ENCODE measurements at regions not wholly inside any gene's neighbourhood (a gene's known extent, or its start where the extent isn't known, plus 50 kb on each side); places are given as distances from the start of the nearest gene placed in this dataset.
A peak's percentile ranks its signal among the peaks of the same experiment; 100 is the strongest.
"Not testable (repeated sequence)": the region's sequence is repeated elsewhere in the genome, so short reads cannot be mapped to it uniquely, and the experiment has no call there.

DNA sequence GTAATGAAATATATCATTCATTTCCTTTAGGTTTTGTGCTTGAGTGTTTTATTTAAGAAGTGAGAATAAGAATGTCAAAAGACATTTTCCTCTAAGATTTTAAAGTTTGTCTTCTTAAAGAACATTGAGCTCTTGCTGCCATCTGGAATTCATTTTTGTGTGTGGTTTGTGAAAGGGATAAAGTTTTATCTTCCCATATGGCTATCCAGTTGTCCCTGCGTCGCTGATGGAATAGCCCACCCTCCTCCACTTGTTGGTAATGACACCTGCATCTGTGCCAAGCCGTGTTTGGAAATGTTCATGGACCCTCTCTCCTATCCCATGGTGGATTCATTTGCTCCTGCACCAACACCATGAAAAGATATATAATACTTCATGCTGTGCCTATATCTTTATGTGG, 901.5 kb downstream of the BRD1 start:
- intact Hi-C loops (cut with DNase I): no loop called here
- DNase-seq: peak in 1 of 10 donors; percentile 11

- intact Hi-C loops (cut with DNase I): no loop called here
- no peak for DNase-seq
These were observed 902.2 kb downstream of the BRD1 start for GRCh38 chr22:48925450-48925849.

- intact Hi-C loops (cut with DNase I): no loop called here
- DNase-seq: peak in 1 of 10 donors; percentile 16
These were observed 903.7 kb downstream of the BRD1 start for GRCh38 chr22:48923996-48924395.

GRCh38 chr22:48923165-48923865, 904.4 kb downstream of the BRD1 start:
- intact Hi-C loops (cut with DNase I): no loop called here
- DNase-seq: peak in 1 of 10 donors; percentile 15

DNA sequence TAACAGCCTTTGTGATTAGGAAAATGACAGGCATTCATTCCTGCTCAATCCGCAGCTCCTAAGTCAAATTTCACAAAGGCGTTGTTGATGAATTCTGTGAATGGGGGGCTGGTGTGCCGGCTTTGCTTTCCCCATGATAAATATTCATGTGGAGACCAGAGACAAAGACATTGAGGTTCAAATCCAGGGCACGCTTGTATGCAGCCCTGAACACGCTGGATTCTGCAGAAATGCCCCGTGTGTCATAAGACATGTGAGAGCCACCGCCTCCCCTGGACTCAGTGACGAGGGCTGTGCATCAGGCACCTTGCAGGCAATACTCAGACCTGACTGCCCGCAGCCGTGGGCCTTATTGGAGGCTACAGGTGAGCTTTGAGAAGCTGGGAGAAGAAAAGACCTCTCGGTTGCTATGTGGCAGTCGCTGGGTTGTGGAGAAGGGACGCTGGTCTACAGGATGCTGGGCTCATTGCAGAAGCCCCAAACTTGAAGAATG, 906.2 kb downstream of the BRD1 start:
- intact Hi-C loops (cut with DNase I): no loop called here

GRCh38 chr22:48920776-48921241, 906.9 kb downstream of the BRD1 start:
- peak in 4 of 10 donors; percentile 17 to 82 (median 46) for DNase-seq

More for the DNA sequence above, 906.2 kb downstream of the BRD1 start:
- DNase-seq: peak in 8 of 10 donors; percentile 35 to 95 (median 60)

DNA sequence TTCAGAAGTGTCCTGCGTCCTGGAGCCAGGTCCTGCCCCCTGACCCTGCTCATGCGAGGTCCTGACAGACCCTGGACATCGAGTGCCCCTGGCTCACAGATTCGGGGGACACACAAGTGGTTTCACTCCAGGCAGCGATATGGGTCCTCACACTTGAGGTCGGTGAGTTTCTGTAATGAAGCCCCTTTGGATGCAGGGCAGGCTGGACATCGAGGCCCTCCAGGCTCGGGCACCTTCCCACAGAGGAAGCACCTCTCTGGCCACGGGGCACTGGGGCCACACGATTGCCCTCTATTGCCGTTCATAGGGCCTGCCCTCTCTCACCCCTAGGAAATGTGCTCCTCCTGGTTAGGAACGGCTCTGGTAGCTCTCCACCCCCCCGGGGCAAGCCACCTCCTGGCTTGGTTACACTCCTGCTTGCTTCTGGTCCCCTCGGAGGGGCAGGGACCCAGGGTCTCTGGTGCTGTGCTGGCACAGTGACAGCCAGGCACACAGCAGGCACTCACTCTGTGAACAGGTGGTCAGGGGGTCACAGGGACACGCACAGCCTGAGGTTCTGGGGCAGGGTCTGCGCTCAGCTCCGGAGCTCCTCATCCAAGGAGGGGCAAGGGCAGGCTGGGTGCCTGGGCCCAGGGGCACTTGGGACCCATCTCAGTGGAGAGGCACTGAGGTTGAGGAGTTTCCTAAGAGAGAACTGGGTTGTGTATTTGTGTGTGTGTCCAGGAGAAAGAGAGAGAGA, 907.7 kb downstream of the BRD1 start:
- DNase-seq: peak in 2 of 10 donors; percentile 13 to 72

More at GRCh38 chr22:48920776-48921241, 906.9 kb downstream of the BRD1 start:
- intact Hi-C loops (cut with DNase I): no loop called here

GRCh38 chr22:48919187-48919590, 908.5 kb downstream of the BRD1 start:
- peak in 4 of 10 donors; percentile 25 to 79 (median 52) for DNase-seq
- intact Hi-C loops (cut with DNase I): no loop called here

More for the DNA sequence above, 907.7 kb downstream of the BRD1 start:
- intact Hi-C loops (cut with DNase I): no loop called here

DNA sequence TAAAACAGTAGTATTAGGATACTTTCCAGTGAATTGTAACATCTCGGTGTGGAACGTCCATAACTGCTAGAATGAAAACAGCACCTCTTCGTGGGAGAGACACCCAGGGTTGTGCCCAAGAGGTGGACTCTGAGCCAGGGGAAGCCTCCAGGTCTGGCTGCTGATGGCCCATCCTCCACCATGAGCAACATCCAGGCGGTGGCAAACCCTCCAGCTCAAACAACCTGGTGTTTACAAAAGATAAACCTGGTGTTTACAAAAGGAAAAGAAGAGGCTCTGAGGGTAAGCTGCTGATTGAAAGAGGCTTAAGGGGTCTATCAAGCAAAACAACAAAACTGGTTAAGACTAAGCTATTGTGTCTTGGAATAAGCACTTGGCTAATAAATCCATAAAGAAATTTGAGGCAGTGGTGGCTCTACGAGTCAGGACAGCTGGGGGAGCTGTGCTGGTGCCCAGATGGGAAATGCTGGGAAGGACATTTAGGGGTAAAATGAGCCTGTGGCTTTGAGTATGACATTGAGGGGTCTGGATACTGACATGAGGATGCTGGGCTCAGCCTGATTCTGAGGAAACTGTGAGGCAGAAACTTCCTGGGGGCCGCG, 909.0 kb downstream of the BRD1 start:
- intact Hi-C loops (cut with DNase I): no loop called here
- DNase-seq: peak in 3 of 10 donors; percentile 19 to 55 (median 52)

DNA sequence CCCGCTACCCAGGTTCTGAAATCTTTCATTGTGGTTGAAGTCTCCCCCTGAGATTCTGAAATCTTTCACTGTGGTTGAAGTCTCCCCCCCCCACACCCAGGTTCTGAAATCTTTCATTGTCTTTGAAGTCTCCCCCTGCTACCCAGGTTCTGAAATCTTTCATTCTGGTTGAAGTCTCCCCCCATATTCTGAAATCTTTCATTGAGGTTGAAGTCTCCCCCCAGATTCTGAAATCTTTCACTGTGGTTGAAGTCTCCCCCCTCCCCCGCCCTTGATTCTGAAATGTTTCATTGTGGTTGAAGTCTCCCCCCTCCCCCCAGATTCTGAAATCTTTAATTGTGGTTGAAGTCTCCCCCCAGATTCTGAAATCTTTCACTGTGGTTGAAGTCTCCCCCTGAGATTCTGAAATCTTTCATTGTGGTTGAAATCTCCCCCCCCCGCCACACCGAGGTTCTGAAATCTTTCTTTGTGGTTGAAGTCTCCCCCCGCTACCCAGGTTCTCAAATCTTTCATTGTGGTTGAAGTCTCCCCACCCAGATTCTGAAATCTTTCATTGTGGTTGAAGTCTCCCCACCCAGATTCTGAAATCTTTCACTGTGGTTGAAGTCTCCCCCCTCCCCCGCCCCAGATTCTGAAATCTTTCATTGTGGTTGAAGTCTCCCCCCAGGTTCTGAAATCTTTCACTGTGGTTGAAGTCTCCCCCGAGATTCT, 915.2 kb downstream of the BRD1 start:
- DNase-seq; intact Hi-C loops (cut with DNase I): not testable (repeated sequence)

DNA sequence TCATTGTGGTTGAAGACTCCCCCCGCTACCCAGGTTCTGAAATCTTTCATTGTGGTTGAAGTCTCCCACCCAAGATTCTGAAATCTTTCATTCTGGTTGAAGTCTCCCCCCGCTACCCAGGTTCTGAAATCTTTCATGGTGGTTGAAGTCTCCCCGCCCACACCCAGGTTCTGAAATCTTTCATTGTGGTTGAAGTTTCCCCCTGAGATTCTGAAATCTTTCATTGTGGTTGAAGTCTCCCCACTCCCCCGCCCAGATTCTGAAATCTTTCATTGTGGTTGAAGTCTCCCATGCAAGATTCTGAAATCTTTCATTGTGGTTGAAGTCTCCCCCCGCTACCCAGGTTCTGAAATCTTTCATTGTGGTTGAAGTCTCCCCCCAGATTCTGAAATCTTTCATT, 916.0 kb downstream of the BRD1 start:
- intact Hi-C loops (cut with DNase I); DNase-seq: not testable (repeated sequence)

- DNase-seq: not testable (repeated sequence)
These were observed 916.6 kb downstream of the BRD1 start for GRCh38 chr22:48911067-48911466.

DNA sequence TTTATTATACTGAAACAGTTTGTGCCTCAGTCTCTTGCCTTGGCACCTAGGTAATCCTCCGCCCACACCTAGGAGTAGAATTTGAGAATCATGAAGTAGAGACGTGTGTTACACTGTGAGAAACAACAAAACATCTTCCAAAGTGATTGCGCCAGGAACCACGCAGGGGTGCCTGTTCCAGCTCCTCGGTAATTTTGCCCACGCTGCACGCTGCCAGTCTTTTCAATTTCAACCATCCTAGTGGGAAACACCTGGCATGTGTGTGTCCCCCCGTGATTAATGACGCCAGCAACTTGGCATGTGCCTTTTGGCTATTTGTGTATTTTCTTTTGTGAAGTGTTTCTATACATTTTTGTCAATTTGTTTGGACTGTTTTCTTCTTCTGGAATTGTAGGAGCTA, 919.1 kb downstream of the BRD1 start:
- DNase-seq: peak in 3 of 10 donors; percentile 10 to 68 (median 53)
- intact Hi-C loops (cut with DNase I): no loop called here

More at GRCh38 chr22:48911067-48911466, 916.6 kb downstream of the BRD1 start:
- intact Hi-C loops (cut with DNase I): not testable (repeated sequence)

GRCh38 chr22:48907591-48907990, 920.1 kb downstream of the BRD1 start:
- DNase-seq: peak in 1 of 10 donors; percentile 6
- intact Hi-C loops (cut with DNase I): no loop called here

- DNase-seq: peak in 4 of 10 donors; percentile 9 to 51 (median 34)
- intact Hi-C loops (cut with DNase I): no loop called here
These were observed 921.3 kb downstream of the BRD1 start for GRCh38 chr22:48906216-48906835.

DNA sequence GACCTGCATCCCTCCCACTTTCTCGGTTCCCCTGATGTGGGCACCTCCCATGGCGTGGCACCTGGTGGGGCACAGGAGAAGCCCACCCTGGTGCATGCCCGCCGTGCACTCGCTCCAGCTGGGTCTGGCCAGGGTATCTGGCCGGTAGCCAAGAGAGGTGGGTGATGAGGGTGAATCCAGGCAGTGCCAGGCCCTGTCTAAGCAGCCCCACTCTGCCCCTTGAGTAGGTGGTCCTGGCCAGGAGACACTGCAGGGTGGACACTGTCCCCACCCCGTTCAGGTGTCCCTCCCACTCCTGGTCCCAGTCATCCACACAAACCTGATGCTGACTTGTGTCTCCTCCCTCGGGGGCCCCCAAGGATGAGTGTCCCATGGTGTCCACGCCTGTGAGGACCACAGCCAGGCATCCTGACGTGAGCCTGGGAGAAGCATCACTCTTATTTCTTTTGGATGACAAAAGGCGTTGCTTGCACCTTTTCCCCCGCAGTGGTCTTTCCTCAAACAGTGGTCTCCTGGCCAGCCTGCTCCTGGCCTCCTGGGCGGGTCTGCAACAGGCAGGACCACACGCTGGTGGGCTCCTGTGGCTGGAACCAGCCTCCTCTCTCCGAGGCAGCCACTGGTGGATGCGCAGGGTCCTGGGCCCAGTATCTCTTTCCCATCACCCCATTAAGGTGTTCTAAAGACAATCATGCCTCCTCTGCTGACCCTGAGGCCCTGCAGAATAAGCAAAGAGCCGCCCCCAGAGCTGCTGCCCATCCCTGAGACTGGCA, 922.3 kb downstream of the BRD1 start:
- DNase-seq: peak in 3 of 10 donors; percentile 2 to 64 (median 49)
- intact Hi-C loops (cut with DNase I): no loop called here

GRCh38 chr22:48902983-48903650, 924.6 kb downstream of the BRD1 start:
- DNase-seq: peak in 3 of 10 donors; percentile 10 to 42 (median 40)
- intact Hi-C loops (cut with DNase I): no loop called here

All from posterior cingulate gyrus (tissue), 11 donors.